ENCODE measurements at regions not wholly inside any gene's neighbourhood (a gene's known extent, or its start where the extent isn't known, plus 50 kb on each side); places are given as distances from the start of the nearest gene placed in this dataset.

GRCh38 chr12:107159384-107159900 is 66.1 kb upstream of the CRY1 start:
- H3K9me3 Mint-ChIP-seq (ENCODE audit: unreplicated experiment), result no peaks in the 10 kb centered on the region
- no peaks in the 10 kb centered on the region for H3K36me3 Mint-ChIP-seq (ENCODE audit: unreplicated experiment)
- TF ChIP-seq CTCF (IDR thresholded peaks at IDR 0.05), result no peak
- no peak overlapping the region for H3K27ac Mint-ChIP-seq (ENCODE audit: unreplicated experiment)
- H3K4me1 Mint-ChIP-seq (ENCODE audit: unreplicated experiment), result no peaks in the 10 kb centered on the region
- no peak for DNase-seq (ENCODE audit: extremely low spot score, unreplicated experiment)
- H3K27me3 Mint-ChIP-seq (ENCODE audit: unreplicated experiment), result peaks cover 36% of the 10 kb centered on the region
- H3K4me3 Mint-ChIP-seq (ENCODE audit: unreplicated experiment), result no peak overlapping the region

GRCh38 chr12:107163413-107163812 is 70.1 kb upstream of the CRY1 start:
- Mint-ChIP-seq H3K36me3 (ENCODE audit: unreplicated experiment) (no peaks in the 10 kb centered on the region), H3K27ac (ENCODE audit: unreplicated experiment) (no peak overlapping the region), H3K4me3 (ENCODE audit: unreplicated experiment) (no peak overlapping the region), H3K4me1 (ENCODE audit: unreplicated experiment) (no peaks in the 10 kb centered on the region), H3K9me3 (ENCODE audit: unreplicated experiment) (no peaks in the 10 kb centered on the region), H3K27me3 (ENCODE audit: unreplicated experiment) (peaks cover 28% of the 10 kb centered on the region)
- TF ChIP-seq CTCF (IDR thresholded peaks at IDR 0.05), result no peak
- DNase-seq (ENCODE audit: extremely low spot score, unreplicated experiment), result no peak

GRCh38 chr12:107164392-107164791 is 71.0 kb upstream of the CRY1 start:
- Mint-ChIP-seq H3K4me3 (ENCODE audit: unreplicated experiment) (no peak overlapping the region), H3K27me3 (ENCODE audit: unreplicated experiment) (peaks cover 21% of the 10 kb centered on the region), H3K4me1 (ENCODE audit: unreplicated experiment) (no peaks in the 10 kb centered on the region), H3K9me3 (ENCODE audit: unreplicated experiment) (no peaks in the 10 kb centered on the region), H3K27ac (ENCODE audit: unreplicated experiment) (no peak overlapping the region), H3K36me3 (ENCODE audit: unreplicated experiment) (no peaks in the 10 kb centered on the region)
- no peak for DNase-seq (ENCODE audit: extremely low spot score, unreplicated experiment)
- TF ChIP-seq CTCF (IDR thresholded peaks at IDR 0.05), result no peak

GRCh38 chr12:107165581-107165980 is 72.2 kb upstream of the CRY1 start:
- TF ChIP-seq CTCF (IDR thresholded peaks at IDR 0.05), result no peak
- DNase-seq (ENCODE audit: extremely low spot score, unreplicated experiment), result no peak
- Mint-ChIP-seq H3K9me3 (ENCODE audit: unreplicated experiment) (no peaks in the 10 kb centered on the region), H3K27me3 (ENCODE audit: unreplicated experiment) (peaks cover 19% of the 10 kb centered on the region), H3K27ac (ENCODE audit: unreplicated experiment) (no peak overlapping the region), H3K4me1 (ENCODE audit: unreplicated experiment) (no peaks in the 10 kb centered on the region), H3K36me3 (ENCODE audit: unreplicated experiment) (no peaks in the 10 kb centered on the region), H3K4me3 (ENCODE audit: unreplicated experiment) (no peak overlapping the region)

GRCh38 chr12:107167756-107168155 is 74.4 kb upstream of the CRY1 start:
- Mint-ChIP-seq H3K4me1 (ENCODE audit: unreplicated experiment) (no peaks in the 10 kb centered on the region), H3K9me3 (ENCODE audit: unreplicated experiment) (no peaks in the 10 kb centered on the region), H3K27me3 (ENCODE audit: unreplicated experiment) (peaks cover 10% of the 10 kb centered on the region), H3K27ac (ENCODE audit: unreplicated experiment) (no peak overlapping the region), H3K36me3 (ENCODE audit: unreplicated experiment) (no peaks in the 10 kb centered on the region), H3K4me3 (ENCODE audit: unreplicated experiment) (no peak overlapping the region)
- no peak for DNase-seq (ENCODE audit: extremely low spot score, unreplicated experiment)
- TF ChIP-seq CTCF (IDR thresholded peaks at IDR 0.05), result no peak

Data from osteocyte (in vitro differentiated cells).